ENCODE measurements at regions not wholly inside any gene's neighbourhood (a gene's known extent, or its start where the extent isn't known, plus 50 kb on each side); places are given as distances from the start of the nearest gene placed in this dataset.

DNA sequence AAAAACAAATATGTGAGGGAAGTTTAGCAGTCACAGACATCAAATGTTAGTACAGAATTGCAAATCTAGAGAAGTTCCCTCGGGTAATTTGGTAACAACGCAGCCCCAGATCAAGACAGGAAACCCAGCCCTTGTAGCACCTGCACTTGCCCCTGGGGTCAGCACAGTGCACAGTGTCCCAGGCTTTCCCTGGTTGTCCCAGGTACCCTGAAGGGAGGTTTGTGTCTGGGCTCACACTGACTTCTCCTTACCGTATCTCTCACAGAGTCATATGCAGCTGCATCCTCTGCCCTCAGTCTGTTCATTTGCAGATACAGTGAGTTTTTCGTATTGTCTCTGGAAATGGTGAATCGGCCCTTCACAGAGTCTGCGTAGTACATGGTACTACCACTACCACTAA, 528.9 kb downstream of the TMEM121 start:
- TF ChIP-seq, protein P1, sequence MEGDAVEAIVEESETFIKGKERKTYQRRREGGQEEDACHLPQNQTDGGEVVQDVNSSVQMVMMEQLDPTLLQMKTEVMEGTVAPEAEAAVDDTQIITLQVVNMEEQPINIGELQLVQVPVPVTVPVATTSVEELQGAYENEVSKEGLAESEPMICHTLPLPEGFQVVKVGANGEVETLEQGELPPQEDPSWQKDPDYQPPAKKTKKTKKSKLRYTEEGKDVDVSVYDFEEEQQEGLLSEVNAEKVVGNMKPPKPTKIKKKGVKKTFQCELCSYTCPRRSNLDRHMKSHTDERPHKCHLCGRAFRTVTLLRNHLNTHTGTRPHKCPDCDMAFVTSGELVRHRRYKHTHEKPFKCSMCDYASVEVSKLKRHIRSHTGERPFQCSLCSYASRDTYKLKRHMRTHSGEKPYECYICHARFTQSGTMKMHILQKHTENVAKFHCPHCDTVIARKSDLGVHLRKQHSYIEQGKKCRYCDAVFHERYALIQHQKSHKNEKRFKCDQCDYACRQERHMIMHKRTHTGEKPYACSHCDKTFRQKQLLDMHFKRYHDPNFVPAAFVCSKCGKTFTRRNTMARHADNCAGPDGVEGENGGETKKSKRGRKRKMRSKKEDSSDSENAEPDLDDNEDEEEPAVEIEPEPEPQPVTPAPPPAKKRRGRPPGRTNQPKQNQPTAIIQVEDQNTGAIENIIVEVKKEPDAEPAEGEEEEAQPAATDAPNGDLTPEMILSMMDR (IDR thresholded peaks at IDR 0.05): no peak
- TF ChIP-seq POLR2A (IDR thresholded peaks at IDR 0.05): no peak

All from heart left ventricle (tissue), 13 donors.